Neural cell (in vitro differentiated cells): ENCODE measurements at regions not wholly inside any gene's neighbourhood (a gene's known extent, or its start where the extent isn't known, plus 50 kb on each side); places are given as distances from the start of the nearest gene placed in this dataset.
"Not testable (repeated sequence)": the region's sequence is repeated elsewhere in the genome, so short reads cannot be mapped to it uniquely, and the experiment has no call there.

Experiments
- H2AFZ ChIP-seq: fragments of 200-600, 300-800 bp; sonication (generic), shearing (Covaris generic); 2 replicates; pipeline ENCODE4 v1.6.0; 2014; ENCODE audit warnings: low read depth, mild to moderate bottlenecking, antibody characterized with exemption, low read length, moderate library complexity
- H3F3A ChIP-seq: fragments of 200-600 bp; shearing (Covaris generic); 2 replicates; pipeline ENCODE4 v1.6.1; 2016; ENCODE audit warnings: mild to moderate bottlenecking, moderate library complexity, mixed read lengths, antibody characterized with exemption, low read length; ENCODE audit not compliant: insufficient read depth, poor library complexity, severe bottlenecking
- H3K27ac ChIP-seq: fragments of 200-600, 300-800 bp; sonication (generic), shearing (Covaris generic); 2 replicates; pipeline ENCODE4 v1.5.1; 2014; ENCODE audit warnings: mild to moderate bottlenecking, low read length, moderate library complexity
- H3K27me3 ChIP-seq: fragments of 300-800, 200-600 bp; sonication (generic), shearing (Covaris generic); 2 replicates; pipeline ENCODE4 v1.6.0; 2014; ENCODE audit warnings: mild to moderate bottlenecking, low read depth, low read length, moderate library complexity; ENCODE audit not compliant: insufficient read depth
- H3K36me3 ChIP-seq: fragments of 300-800, 200-600 bp; sonication (generic), shearing (Covaris generic); 2 replicates; pipeline ENCODE4 v1.5.1; 2014; ENCODE audit warnings: mild to moderate bottlenecking, antibody characterized with exemption, low read length, moderate library complexity; ENCODE audit not compliant: insufficient read depth
- H3K4me2 ChIP-seq: fragments of 300-800, 200-600 bp; sonication (generic), shearing (Covaris generic); 2 replicates; pipeline ENCODE4 v1.6.0; 2014; ENCODE audit warnings: mild to moderate bottlenecking, low read length
- H3K4me3 ChIP-seq: fragments of 300-800, 200-600 bp; sonication (generic), shearing (Covaris generic); 2 replicates; pipeline ENCODE4 v1.5.1; 2014; ENCODE audit warnings: mild to moderate bottlenecking, low read length, moderate library complexity
- H3K79me2 ChIP-seq: fragments of 200-600 bp; shearing (Covaris generic); replicated peaks from 2 replicates; pipeline ENCODE4 v1.6.0; 2014; ENCODE audit warnings: mild to moderate bottlenecking, low read length, moderate library complexity; ENCODE audit not compliant: insufficient read depth
- H3K9ac ChIP-seq: fragments of 300-800, 200-600 bp; sonication (generic), shearing (Covaris generic); 2 replicates; pipeline ENCODE4 v1.6.1; 2016; ENCODE audit warnings: mild to moderate bottlenecking, low read length, mixed read lengths
- H3K9me2 ChIP-seq: fragments of 200-600 bp; shearing (Covaris generic); 2 replicates; pipeline ENCODE4 v1.6.1; 2016; ENCODE audit warnings: mild to moderate bottlenecking, low read length, mixed read lengths; ENCODE audit not compliant: insufficient read depth
- H3K9me3 ChIP-seq: fragments of 200-600, 300-800 bp; sonication (generic), shearing (Covaris generic); 2 replicates; pipeline ENCODE4 v1.6.1; 2016; ENCODE audit warnings: mild to moderate bottlenecking, mixed run types, low read length, moderate library complexity, mixed read lengths
- H4K20me1 ChIP-seq: fragments of 200-600 bp; shearing (Covaris generic); 2 replicates; pipeline ENCODE4 v1.6.1; 2016; ENCODE audit warnings: mild to moderate bottlenecking, mixed run types; ENCODE audit not compliant: insufficient read depth
- small RNA-seq, 3 experiments: library from RNA; depleted of rRNA; stranded (forward); fragments of <200 nt; gene quantifications; one replicate each; pipeline ENCODE3, GENCODE V24; 2012

- H2AFZ ChIP-seq, H4K20me1 ChIP-seq, H3K27me3 ChIP-seq, H3F3A ChIP-seq, H3K9me2 ChIP-seq, H3K27ac ChIP-seq, H3K4me3 ChIP-seq, H3K9ac ChIP-seq, H3K4me2 ChIP-seq, H3K36me3 ChIP-seq, H3K79me2 ChIP-seq, H3K9me3 ChIP-seq: not testable (repeated sequence)
Observed at GRCh38 chr1:149726688-149727087, 55.8 kb upstream of the FCGR1A start.

- H3K79me2 ChIP-seq, H3K4me2 ChIP-seq, H3K4me3 ChIP-seq, H3K9me2 ChIP-seq, H3K36me3 ChIP-seq, H3K9me3 ChIP-seq, H3K9ac ChIP-seq, H4K20me1 ChIP-seq, H2AFZ ChIP-seq, H3K27me3 ChIP-seq, H3K27ac ChIP-seq, H3F3A ChIP-seq: not testable (repeated sequence)
Observed at GRCh38 chr1:149728598-149728997, 53.9 kb upstream of the FCGR1A start.

Small RNAs in the stretch of these regions (small RNA-seq; reads per million reads assigned to genes)
- gene RF00003 (2.7 to 44.1 (median 7.2) reads per million in 3 experiments), gene RNU1-68P (0 reads per million in 3 experiments)
